ENCODE measurements at regions not wholly inside any gene's neighbourhood (a gene's known extent, or its start where the extent isn't known, plus 50 kb on each side); places are given as distances from the start of the nearest gene placed in this dataset.
"Not testable (repeated sequence)": the region's sequence is repeated elsewhere in the genome, so short reads cannot be mapped to it uniquely, and the experiment has no call there.

- no peak for DNase-seq
These were observed 333.5 kb upstream of the NUPR2 start for GRCh38 chr7:56449762-56450161.

GRCh38 chr7:56447864-56448693 lies 331.9 kb upstream of the NUPR2 start:
- no peak for DNase-seq

- DNase-seq = not testable (repeated sequence)
These were observed 304.3 kb upstream of the NUPR2 start for GRCh38 chr7:56420528-56420927.

GRCh38 chr7:56375173-56375572 lies 259.0 kb upstream of the NUPR2 start:
- DNase-seq = no peak

GRCh38 chr7:56374666-56375065 lies 258.4 kb upstream of the NUPR2 start:
- DNase-seq = not testable (repeated sequence)

GRCh38 chr7:56373314-56373713 lies 257.1 kb upstream of the NUPR2 start:
- DNase-seq = peak; percentile 49

GRCh38 chr7:56371792-56372191 lies 255.6 kb upstream of the NUPR2 start:
- peak; percentile 15 for DNase-seq

GRCh38 chr7:56370208-56370872 lies 254.1 kb upstream of the NUPR2 start:
- not testable (repeated sequence) for DNase-seq

- DNase-seq = not testable (repeated sequence)
These were observed 251.7 kb upstream of the NUPR2 start for GRCh38 chr7:56367914-56368313.

GRCh38 chr7:56367411-56367810 lies 251.2 kb upstream of the NUPR2 start:
- peak; percentile 1 for DNase-seq

GRCh38 chr7:56366701-56367100 lies 250.5 kb upstream of the NUPR2 start:
- not testable (repeated sequence) for DNase-seq

- DNase-seq = not testable (repeated sequence)
These were observed 236.4 kb upstream of the NUPR2 start for GRCh38 chr7:56352576-56352975.

GRCh38 chr7:56351181-56351580 lies 235.0 kb upstream of the NUPR2 start:
- DNase-seq = not testable (repeated sequence)

GRCh38 chr7:56348311-56348710 lies 232.1 kb upstream of the NUPR2 start:
- DNase-seq = not testable (repeated sequence)

- not testable (repeated sequence) for DNase-seq
These were observed 212.1 kb upstream of the NUPR2 start for GRCh38 chr7:56328327-56328726.

GRCh38 chr7:56290548-56290947 lies 174.3 kb upstream of the NUPR2 start:
- no peak for DNase-seq

GRCh38 chr7:56287429-56288138 lies 171.4 kb upstream of the NUPR2 start:
- DNase-seq = no peak

GRCh38 chr7:56256108-56256507 lies 139.9 kb upstream of the NUPR2 start:
- DNase-seq = no peak

GRCh38 chr7:56250135-56250534 lies 133.9 kb upstream of the NUPR2 start:
- DNase-seq = no peak

GRCh38 chr7:56229631-56230030 lies 113.4 kb upstream of the NUPR2 start:
- no peak for DNase-seq

GRCh38 chr7:56222866-56223265 lies 106.6 kb upstream of the NUPR2 start:
- no peak for DNase-seq

- no peak for DNase-seq
These were observed 102.8 kb upstream of the NUPR2 start for GRCh38 chr7:56219017-56219416.

GRCh38 chr7:56218510-56218909 lies 102.3 kb upstream of the NUPR2 start:
- no peak for DNase-seq

- DNase-seq = no peak
These were observed 97.4 kb upstream of the NUPR2 start for GRCh38 chr7:56213574-56213973.
